ENCODE measurements at regions not wholly inside any gene's neighbourhood (a gene's known extent, or its start where the extent isn't known, plus 50 kb on each side); places are given as distances from the start of the nearest gene placed in this dataset.

DNA sequence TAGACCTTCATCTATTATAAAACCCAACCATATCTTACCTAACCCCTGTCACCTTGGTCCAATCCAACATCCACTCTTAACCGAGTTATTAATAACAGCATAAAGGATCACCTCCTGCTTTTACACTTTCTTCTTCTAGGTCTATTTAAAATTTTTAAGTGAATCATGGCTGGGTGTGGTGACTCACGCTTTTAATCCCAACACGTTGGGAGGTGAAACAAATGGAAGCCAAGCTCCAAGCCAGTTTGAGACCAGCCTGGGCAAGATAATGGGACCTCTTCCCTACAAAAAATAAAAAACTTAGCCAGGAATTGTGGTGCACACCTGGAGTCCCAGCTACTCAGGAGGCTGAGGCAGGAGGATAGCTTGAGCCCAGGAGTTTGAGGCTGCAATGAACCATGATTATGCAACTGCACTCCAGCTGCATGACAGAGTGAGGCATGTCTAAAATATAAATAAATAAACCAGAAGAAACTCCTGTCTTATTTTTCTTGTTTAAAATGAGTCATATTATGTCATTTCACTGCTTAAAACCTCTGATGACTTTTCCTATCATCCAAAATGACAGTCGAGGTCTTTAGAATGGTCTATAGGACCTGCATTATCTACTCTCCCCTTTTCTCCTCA lies 188.4 kb downstream of the GASK1B start:
- intact Hi-C loops (cut with DNase I), result loop anchor here in 1 of 10 donors (5.0 kb wide), 1 partner anchor 767 kb away; no protein-coding TSS in a partner anchor

GRCh38 chr4:157983300-157983699 lies 189.5 kb downstream of the GASK1B start:
- DNase-seq, result no peak

More for the DNA sequence above, 188.4 kb downstream of the GASK1B start:
- Histone ChIP-seq H3K27me3 (no peaks in the 10 kb centered on the region), H3K27ac (no peak overlapping the region), H3K4me1 (peaks cover 0 to 17% (median 0%) of the 10 kb centered on the region in 12 donors), H3K36me3 (no peaks in the 10 kb centered on the region), H3K9me3 (no peaks in the 10 kb centered on the region), H3K4me3 (no peak overlapping the region)
- WGBS, 4 donors, result 67 to 94% (median 69%) methylated on average over 4 of the region's 4 CpGs
- no peak for DNase-seq
- no peak for TF ChIP-seq POLR2A (IDR thresholded peaks at IDR 0.05)
- TF ChIP-seq, protein P1, sequence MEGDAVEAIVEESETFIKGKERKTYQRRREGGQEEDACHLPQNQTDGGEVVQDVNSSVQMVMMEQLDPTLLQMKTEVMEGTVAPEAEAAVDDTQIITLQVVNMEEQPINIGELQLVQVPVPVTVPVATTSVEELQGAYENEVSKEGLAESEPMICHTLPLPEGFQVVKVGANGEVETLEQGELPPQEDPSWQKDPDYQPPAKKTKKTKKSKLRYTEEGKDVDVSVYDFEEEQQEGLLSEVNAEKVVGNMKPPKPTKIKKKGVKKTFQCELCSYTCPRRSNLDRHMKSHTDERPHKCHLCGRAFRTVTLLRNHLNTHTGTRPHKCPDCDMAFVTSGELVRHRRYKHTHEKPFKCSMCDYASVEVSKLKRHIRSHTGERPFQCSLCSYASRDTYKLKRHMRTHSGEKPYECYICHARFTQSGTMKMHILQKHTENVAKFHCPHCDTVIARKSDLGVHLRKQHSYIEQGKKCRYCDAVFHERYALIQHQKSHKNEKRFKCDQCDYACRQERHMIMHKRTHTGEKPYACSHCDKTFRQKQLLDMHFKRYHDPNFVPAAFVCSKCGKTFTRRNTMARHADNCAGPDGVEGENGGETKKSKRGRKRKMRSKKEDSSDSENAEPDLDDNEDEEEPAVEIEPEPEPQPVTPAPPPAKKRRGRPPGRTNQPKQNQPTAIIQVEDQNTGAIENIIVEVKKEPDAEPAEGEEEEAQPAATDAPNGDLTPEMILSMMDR (IDR thresholded peaks at IDR 0.05), result no peak
- ATAC-seq, result no peak

GRCh38 chr4:157980158-157980557 lies 192.7 kb downstream of the GASK1B start:
- no peak overlapping the region for H3K27ac ChIP-seq
- intact Hi-C loops (cut with DNase I), result loop anchor here in 1 of 10 donors (5.0 kb wide), 1 partner anchor 763 kb away; no protein-coding TSS in a partner anchor
- TF ChIP-seq, protein P1 (IDR thresholded peaks at IDR 0.05), result no peak
- TF ChIP-seq POLR2A (IDR thresholded peaks at IDR 0.05), result no peak
- no peaks in the 10 kb centered on the region for H3K36me3 ChIP-seq
- H3K9me3 ChIP-seq, result no peaks in the 10 kb centered on the region
- ATAC-seq (no peak), DNase-seq (no peak)
- H3K4me3 ChIP-seq, result no peak overlapping the region
- no peaks in the 10 kb centered on the region for H3K27me3 ChIP-seq
- peaks cover 0 to 11% (median 0%) of the 10 kb centered on the region in 12 donors for H3K4me1 ChIP-seq

More at GRCh38 chr4:157983300-157983699, 189.5 kb downstream of the GASK1B start:
- Histone ChIP-seq H3K27ac (no peak overlapping the region), H3K4me3 (no peak overlapping the region), H3K27me3 (no peaks in the 10 kb centered on the region), H3K36me3 (no peaks in the 10 kb centered on the region), H3K4me1 (peaks cover 0 to 17% (median 0%) of the 10 kb centered on the region in 12 donors), H3K9me3 (no peaks in the 10 kb centered on the region)
- TF ChIP-seq, protein P1 (IDR thresholded peaks at IDR 0.05), result no peak
- ATAC-seq, result no peak
- 84 to 86% (median 85%) methylated on average over 6 of the region's 6 CpGs for WGBS, 4 donors
- intact Hi-C loops (cut with DNase I), result loop anchor here in 1 of 10 donors (5.0 kb wide), 1 partner anchor 766 kb away; no protein-coding TSS in a partner anchor

DNA sequence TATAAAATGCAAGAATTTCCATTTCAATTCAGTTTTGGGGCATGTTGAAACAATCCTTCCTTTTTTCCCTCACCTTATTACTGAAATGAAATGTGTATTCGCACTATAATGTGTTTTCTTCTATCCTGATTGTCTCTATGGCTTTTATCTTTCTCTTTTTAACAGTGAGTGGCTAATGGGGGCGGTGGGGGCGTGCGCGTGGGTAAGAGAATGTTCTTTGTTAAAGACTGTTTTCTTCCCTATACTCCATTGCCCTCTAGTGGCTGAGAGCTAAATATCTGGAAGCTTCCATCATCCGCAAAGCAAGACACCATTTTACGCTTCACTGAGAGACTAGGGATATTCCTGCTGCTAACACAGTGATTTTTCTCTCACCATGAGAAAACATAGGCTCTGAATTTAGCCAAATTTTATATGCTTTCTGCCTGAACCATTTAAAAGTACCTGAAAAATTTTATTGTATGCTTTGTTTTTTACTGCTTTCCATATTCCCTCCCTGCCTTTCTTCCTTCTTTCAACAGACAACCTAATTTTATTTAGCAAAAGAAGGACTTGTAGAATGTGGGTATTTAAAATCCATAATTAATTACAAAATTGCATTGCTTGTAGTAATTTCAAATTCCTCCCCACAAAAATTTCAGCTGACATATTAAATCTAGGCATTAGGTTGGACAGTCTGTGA lies 194.0 kb downstream of the GASK1B start:
- Histone ChIP-seq H3K27me3 (no peaks in the 10 kb centered on the region), H3K9me3 (no peaks in the 10 kb centered on the region), H3K4me3 (peak overlapping the region in 5 of 12 donors; percentile 5 to 39 (median 27)), H3K27ac (no peak overlapping the region), H3K36me3 (no peaks in the 10 kb centered on the region), H3K4me1 (peaks cover 0 to 8% (median 0%) of the 10 kb centered on the region in 12 donors)
- TF ChIP-seq POLR2A (IDR thresholded peaks at IDR 0.05), result no peak
- TF ChIP-seq, protein P1 (IDR thresholded peaks at IDR 0.05), result peak; percentile 72 to 91 (median 84)
- WGBS, 4 donors, result 4 to 8% (median 7%) methylated on average over 7 of the region's 7 CpGs
- DNase-seq (peak in 4 of 5 donors; percentile 27 to 38 (median 32)), ATAC-seq (peak; percentile 67 to 88 (median 79))
- intact Hi-C loops (cut with DNase I), result loop anchor here in 8 of 10 donors (5.0 to 10.0 kb wide), 5 partner anchors 762 to 1504 kb away; no protein-coding TSS in a partner anchor
